Stimulated activated naive CD8-positive, alpha-beta T cell treated with anti-CD3 and anti-CD28 coated beads, Interleukin-15, Interleukin-2, amounts not matched to agents 100 ng/mL and 50 ng/mL, for 24 hours (primary cell): ENCODE measurements at regions not wholly inside any gene's neighbourhood (a gene's known extent, or its start where the extent isn't known, plus 50 kb on each side); places are given as distances from the start of the nearest gene placed in this dataset.

Experiments used
- H3K27ac Mint-ChIP-seq: one replicate; pipeline ENCODE4 v1.8.0; 2021; ENCODE audit warnings: mild to moderate bottlenecking, mixed read lengths
- H3K27me3 Mint-ChIP-seq: one replicate; pipeline ENCODE4 v1.8.0; 2021; ENCODE audit warnings: mixed read lengths
- H3K36me3 Mint-ChIP-seq: one replicate; pipeline ENCODE4 v1.8.0; 2021; ENCODE audit warnings: low read depth, mixed read lengths
- H3K4me1 Mint-ChIP-seq: one replicate; pipeline ENCODE4 v1.8.0; 2021; ENCODE audit warnings: low read depth, mixed read lengths
- H3K4me3 Mint-ChIP-seq: one replicate; pipeline ENCODE4 v1.8.0; 2021; ENCODE audit warnings: mild to moderate bottlenecking, mixed read lengths
- H3K9me3 Mint-ChIP-seq: one replicate; pipeline ENCODE4 v1.8.0; 2021; ENCODE audit warnings: mixed read lengths

DNA sequence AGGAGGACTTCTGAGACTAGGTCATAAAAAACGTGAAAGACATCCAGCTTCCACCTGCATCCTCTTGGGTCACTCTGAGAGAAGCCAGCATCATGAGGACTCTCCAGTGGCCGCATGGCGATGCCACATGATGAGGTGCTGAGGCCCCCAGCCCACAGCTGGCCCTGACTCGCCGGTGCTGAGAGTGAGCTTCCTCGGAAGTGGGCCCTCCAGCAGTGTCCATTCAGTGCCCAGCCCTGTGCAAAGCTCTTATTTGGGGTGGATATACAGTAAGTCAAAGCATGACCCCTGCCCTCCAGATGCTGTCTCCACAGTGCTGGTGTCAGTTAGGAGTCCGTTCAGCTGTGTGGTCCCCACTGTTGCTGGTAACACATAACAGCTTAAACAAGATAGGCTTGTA, 93.6 kb upstream of the CHST15 start:
- no peaks in the 10 kb centered on the region for H3K9me3 Mint-ChIP-seq
- no peaks in the 10 kb centered on the region for H3K4me1 Mint-ChIP-seq
- H3K27ac Mint-ChIP-seq: no peak overlapping the region
- H3K4me3 Mint-ChIP-seq: no peak overlapping the region
- H3K27me3 Mint-ChIP-seq: peaks cover 20% of the 10 kb centered on the region
- no peaks in the 10 kb centered on the region for H3K36me3 Mint-ChIP-seq

DNA sequence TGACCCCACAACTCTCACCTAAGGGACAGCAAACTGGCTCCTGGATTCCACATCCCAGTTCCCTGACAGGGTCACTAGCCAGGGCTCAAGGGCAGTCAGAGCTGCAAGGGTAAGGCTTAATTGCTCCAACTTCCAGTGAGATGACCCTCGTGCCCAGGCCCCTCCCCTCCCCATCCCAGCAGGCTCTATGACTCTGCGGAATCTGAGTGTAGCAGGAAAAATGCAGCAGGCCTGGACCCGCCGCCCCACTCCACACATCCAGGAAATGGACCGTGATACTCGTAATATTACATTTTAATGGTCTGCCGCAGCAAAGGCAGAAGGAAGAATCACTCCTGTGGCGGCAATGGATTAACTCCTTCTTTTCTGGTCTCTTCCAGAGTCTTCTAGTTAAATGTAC, 91.7 kb upstream of the CHST15 start:
- no peak overlapping the region for H3K4me3 Mint-ChIP-seq
- no peak overlapping the region for H3K27ac Mint-ChIP-seq
- no peaks in the 10 kb centered on the region for H3K9me3 Mint-ChIP-seq
- H3K4me1 Mint-ChIP-seq: peaks cover 7% of the 10 kb centered on the region
- H3K36me3 Mint-ChIP-seq: no peaks in the 10 kb centered on the region
- peaks cover 7% of the 10 kb centered on the region for H3K27me3 Mint-ChIP-seq

DNA sequence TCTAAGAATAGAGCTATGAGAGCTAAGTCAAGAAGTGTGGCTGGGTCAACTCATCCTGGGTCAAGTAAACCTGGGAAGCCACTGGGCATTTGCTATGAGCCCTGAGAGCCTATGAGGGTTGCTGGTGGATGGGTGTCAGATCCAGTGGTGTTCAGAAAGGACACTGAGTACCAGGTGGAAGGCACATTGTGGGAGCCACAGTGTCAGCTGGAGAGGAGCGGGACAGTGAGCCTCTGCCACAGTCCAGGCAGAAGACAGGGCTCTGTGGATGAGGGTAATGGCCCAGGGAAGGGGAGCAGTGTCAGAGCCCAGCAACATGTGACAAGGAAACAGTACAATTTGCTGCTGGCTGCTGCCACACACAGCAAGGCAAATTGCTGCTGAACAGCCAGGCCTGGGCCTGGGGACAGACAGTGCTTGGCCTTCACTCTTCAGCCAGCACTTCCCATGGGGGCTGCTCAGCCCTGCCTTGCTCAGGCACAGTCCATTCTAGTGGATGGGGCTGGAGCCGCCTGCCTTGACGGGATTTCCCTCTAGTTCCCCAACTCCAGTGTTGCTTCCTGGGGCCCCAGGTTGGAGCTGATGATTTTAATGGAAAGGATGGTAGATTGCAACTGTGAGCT, 90.9 kb upstream of the CHST15 start:
- Mint-ChIP-seq H3K4me1 (peaks cover 7% of the 10 kb centered on the region), H3K9me3 (no peaks in the 10 kb centered on the region), H3K27ac (peak overlapping the region; percentile 68), H3K36me3 (no peaks in the 10 kb centered on the region), H3K4me3 (no peak overlapping the region), H3K27me3 (peaks cover 7% of the 10 kb centered on the region)

DNA sequence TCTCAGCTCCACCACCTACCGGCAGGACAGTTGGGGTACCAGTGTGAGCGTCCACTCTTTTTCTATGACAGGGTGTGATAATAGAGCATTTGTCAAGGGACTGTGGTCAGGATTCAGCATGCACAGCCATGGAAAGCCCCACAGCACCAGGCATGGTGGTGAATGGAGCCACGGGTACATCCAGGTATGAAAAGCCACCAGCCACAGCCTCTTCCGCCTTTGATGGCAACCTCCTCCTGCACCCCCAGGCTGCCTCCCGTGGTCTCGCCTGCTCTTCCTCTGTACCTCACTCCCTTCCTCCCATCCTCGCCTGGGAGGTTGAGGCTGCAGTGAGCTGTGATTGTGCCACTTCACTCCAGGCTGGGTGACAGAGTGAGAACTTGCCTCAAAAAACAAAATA, 90.2 kb upstream of the CHST15 start:
- Mint-ChIP-seq H3K27me3 (peaks cover 3% of the 10 kb centered on the region), H3K9me3 (no peaks in the 10 kb centered on the region), H3K4me3 (no peak overlapping the region), H3K27ac (no peak overlapping the region), H3K36me3 (no peaks in the 10 kb centered on the region), H3K4me1 (peaks cover 7% of the 10 kb centered on the region)

DNA sequence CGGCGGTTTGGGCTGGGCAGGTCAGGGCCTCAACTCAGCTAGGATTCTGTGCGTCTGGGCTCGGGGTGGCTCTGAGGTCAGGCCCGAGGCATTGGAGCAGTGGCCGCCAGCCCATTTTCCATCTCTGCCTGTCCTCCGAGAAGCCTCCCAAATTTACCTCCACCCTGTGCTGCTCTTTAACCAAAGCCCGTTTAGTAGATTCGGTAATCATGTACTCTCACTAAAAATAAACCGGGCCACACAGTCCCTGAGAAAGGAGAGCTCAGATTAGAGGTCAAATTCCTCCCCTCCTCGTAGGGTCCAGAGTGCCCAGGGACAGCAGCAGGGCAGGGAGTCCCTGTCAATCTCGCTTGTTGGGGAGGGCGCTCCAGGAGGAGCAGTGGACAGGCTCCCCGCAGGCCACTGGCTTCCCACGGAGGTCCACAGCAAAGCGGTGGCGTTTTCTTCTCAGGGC, 88.7 kb upstream of the CHST15 start:
- no peak overlapping the region for H3K27ac Mint-ChIP-seq
- H3K9me3 Mint-ChIP-seq: no peaks in the 10 kb centered on the region
- no peaks in the 10 kb centered on the region for H3K36me3 Mint-ChIP-seq
- no peak overlapping the region for H3K4me3 Mint-ChIP-seq
- H3K4me1 Mint-ChIP-seq: peaks cover 7% of the 10 kb centered on the region
- peaks cover 3% of the 10 kb centered on the region for H3K27me3 Mint-ChIP-seq

DNA sequence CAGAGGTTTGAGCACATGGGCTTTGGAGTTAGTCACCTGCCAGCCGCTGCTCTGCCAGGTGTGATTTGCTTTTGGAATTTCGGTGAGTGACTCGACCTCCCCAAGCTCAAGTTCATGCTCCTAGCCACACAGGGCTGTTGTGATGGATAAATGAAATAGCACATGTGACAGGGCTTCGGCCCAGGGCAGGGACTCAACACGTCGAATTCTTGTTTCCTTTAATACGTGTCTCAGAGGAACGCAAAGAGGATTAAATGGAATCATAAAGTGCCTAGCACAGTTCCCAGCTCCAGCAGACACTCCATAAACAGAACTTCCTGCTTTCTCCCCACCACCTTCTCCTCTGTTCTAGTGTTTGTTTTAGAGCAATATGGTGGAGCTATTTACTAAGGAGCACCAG, 88.3 kb upstream of the CHST15 start:
- Mint-ChIP-seq H3K27ac (no peak overlapping the region), H3K9me3 (no peaks in the 10 kb centered on the region), H3K27me3 (peaks cover 3% of the 10 kb centered on the region)

DNA sequence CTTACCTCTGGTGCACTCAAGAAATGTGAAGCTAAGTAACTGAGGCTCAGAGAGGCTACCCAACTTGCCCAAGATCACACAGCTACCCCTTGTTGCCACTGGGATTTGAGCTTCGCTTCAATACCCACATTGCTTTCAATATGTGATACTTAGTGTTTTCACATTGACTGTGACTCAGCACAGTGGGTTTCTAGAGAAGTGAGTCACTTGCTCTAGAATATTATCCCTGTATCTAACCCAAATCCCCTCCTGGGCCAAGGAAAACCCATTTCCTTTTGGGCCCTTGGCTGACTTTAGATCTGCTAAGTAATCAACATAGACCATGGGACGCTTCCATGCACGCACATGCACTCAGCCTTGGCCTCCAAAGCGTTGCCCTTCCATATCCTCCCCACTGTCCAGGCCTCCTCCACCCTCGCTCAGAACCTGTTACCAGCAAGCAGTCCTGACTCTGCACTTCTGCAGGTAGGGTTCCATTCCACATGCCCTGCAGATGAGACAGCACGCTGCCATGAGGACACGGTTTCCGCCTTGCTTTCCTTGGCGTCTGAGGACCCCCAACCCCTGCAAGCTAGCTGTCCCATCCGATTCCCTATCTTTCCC, 87.7 kb upstream of the CHST15 start:
- Mint-ChIP-seq H3K27me3 (peaks cover 4% of the 10 kb centered on the region), H3K4me1 (peaks cover 8% of the 10 kb centered on the region), H3K36me3 (no peaks in the 10 kb centered on the region), H3K4me3 (no peak overlapping the region), H3K9me3 (no peaks in the 10 kb centered on the region), H3K27ac (no peak overlapping the region)

More for the DNA sequence above, 88.3 kb upstream of the CHST15 start:
- Mint-ChIP-seq H3K4me3 (no peak overlapping the region), H3K4me1 (peaks cover 7% of the 10 kb centered on the region), H3K36me3 (no peaks in the 10 kb centered on the region)

DNA sequence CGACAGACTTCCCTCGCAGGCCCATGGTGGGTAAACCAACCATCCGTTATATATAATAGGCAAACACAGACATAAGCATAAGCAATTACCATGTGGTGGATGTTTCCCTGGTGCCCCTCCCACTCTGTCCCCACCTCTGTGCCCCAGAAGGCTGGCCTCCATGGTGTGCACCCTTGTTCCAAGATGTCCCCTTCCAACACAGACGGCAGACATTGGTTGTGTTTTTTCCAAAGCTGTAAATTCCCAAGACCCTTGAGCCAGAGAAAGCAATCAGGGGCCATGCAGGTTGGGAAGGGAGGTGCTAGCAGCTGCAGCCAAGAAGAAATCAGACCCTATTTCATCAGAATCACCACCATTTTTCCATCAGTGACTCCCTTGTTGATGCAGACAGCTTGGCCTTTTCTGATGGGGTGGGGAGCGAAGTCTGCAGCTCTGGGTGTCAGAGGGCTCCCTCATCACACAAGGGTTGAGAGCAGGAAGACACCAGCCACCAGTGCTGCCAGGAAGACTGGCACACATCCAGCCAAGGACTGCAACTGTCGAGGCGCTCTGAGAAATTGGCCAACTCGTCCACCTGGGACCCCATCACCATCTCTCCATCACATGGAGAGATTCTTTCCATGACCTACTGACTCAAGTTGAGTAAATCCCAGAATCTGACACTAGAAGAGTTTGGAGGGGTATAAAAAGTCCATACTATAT, 86.8 kb upstream of the CHST15 start:
- Mint-ChIP-seq H3K4me3 (no peak overlapping the region), H3K27me3 (peaks cover 7% of the 10 kb centered on the region), H3K9me3 (no peaks in the 10 kb centered on the region), H3K36me3 (no peaks in the 10 kb centered on the region), H3K4me1 (peaks cover 12% of the 10 kb centered on the region), H3K27ac (no peak overlapping the region)

DNA sequence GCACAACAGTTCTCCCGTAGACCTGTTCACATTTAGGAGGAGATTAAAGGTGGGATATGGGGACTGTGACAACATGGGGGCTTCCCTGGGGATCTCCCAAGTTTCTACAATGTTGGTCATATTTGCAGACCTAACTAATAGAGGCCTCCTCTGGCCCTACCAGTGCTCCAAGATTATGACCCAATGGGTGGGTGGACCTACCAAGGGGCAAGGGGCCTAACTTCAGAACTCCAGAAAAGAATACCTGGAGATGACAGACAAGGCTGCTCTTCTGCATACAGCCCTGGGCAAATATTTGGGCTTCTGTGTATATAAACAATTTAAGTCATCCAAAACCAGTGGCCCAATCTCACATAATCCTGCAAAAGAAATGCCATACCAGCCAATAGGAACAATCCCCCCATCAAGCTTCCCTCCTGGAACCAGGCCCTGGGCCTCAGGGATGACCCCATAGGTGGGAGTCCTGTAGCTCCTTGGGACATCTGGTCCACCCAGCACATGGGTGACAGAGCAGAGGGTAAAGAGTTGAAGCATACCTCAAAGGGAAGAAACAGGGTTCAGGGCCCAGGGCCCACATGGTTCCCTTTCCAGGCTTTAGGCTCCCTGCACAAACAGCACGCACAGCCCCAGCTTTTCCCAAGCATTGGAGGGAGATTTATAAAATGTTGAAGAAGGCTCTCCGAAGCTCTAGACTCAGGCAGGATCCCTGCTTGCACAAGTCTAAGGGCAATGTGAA, 86.1 kb upstream of the CHST15 start:
- no peak overlapping the region for H3K27ac Mint-ChIP-seq
- H3K27me3 Mint-ChIP-seq: peaks cover 7% of the 10 kb centered on the region
- no peaks in the 10 kb centered on the region for H3K36me3 Mint-ChIP-seq
- H3K9me3 Mint-ChIP-seq: no peaks in the 10 kb centered on the region
- no peak overlapping the region for H3K4me3 Mint-ChIP-seq
- H3K4me1 Mint-ChIP-seq: peaks cover 12% of the 10 kb centered on the region

DNA sequence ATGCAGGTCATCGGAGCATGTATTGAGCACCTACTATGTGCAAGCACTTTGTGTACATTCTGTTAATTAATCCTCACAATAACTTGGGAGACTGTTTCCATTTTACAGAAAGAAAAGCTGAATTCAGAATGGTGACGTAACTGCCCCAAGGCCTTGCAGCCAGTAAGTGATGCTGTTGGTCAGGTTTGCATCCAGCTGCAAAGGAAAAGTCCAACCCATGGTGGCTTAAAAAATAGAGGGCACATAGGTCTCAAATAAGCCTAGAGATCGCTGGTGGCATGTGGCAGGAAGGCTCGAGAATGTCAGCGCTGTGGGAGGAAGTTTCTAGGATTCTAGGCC, 83.8 kb upstream of the CHST15 start:
- peaks cover 12% of the 10 kb centered on the region for H3K4me1 Mint-ChIP-seq

DNA sequence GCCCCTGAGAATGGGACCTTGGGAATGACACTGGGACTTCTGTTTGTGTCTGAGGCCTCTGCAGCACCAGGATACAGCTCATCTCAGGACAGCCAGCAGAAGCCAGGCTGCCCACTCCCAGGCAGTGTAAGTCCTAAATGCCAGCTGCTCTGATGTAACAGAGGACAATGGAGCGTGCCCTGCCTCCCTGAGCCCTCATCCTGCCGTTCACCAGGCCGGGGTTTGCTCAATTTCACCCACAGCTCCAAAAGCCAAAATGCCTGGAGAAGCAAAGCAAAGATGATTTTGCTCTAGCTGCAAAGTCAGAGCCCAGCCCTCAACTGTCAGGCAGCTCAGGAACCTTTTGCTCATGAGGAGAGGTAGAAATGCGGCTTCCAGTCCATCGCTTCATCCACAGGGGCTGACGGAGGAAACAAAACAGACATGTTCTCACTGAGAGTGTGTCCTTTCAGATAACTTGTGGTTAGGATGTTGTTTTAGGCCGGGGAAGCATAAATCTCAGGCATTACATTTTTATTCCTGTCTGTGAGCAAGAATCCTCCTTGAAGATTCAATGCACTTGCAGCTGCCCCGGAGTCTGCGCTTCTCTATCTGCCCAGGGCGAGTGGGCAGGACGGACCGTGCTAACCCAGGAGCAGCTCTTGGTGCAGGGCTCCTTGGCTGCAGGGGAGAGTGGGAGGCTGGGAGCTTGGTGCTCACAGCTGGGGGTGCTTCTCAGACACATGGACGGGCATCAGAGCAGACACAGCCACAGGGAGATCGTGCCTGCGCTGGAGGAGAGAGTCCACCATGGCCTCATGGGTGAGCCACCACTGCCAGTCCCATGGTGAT, 83.2 kb upstream of the CHST15 start:
- no peaks in the 10 kb centered on the region for H3K36me3 Mint-ChIP-seq
- peaks cover 4% of the 10 kb centered on the region for H3K27me3 Mint-ChIP-seq
- H3K4me3 Mint-ChIP-seq: no peak overlapping the region
- H3K9me3 Mint-ChIP-seq: no peaks in the 10 kb centered on the region
- no peak overlapping the region for H3K27ac Mint-ChIP-seq
- peaks cover 12% of the 10 kb centered on the region for H3K4me1 Mint-ChIP-seq

More for the DNA sequence above, 83.8 kb upstream of the CHST15 start:
- Mint-ChIP-seq H3K9me3 (no peaks in the 10 kb centered on the region), H3K4me3 (no peak overlapping the region), H3K27ac (no peak overlapping the region), H3K36me3 (no peaks in the 10 kb centered on the region), H3K27me3 (peaks cover 4% of the 10 kb centered on the region)

DNA sequence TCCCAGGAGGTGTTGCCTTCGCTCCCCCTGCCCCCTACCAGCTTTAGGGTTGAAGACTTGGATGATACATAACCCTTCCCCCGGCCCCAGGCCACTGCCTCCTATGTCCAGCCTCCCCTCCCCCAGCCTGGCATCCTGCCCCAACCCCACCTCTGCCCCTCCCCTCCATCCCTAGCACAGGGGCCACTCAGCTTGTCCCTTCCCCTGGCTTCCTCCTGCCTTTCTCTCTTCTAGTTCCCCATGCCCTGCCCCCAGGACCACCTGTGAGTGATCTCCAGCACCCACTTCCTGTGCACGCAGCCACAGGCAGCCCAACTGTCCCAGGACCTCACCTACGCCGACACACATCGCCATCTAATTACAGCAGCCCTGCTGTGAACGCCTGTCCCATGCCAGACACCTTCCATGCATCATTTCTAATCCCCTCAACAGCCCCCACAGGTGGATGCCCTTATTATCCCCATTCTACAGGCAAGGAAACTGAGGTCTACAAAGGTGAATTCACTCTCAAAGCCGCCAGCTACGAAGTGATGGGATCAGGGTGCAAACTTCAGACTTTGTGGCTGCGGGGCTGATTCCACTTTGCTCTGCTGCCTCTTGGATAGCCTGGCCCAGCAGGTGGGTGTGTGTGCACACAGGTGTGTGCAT, 82.4 kb upstream of the CHST15 start:
- H3K4me1 Mint-ChIP-seq: peaks cover 7% of the 10 kb centered on the region
- no peaks in the 10 kb centered on the region for H3K36me3 Mint-ChIP-seq
- H3K27ac Mint-ChIP-seq: peak overlapping the region; percentile 34
- H3K4me3 Mint-ChIP-seq: no peak overlapping the region
- H3K9me3 Mint-ChIP-seq: no peaks in the 10 kb centered on the region
- H3K27me3 Mint-ChIP-seq: peaks cover 4% of the 10 kb centered on the region

DNA sequence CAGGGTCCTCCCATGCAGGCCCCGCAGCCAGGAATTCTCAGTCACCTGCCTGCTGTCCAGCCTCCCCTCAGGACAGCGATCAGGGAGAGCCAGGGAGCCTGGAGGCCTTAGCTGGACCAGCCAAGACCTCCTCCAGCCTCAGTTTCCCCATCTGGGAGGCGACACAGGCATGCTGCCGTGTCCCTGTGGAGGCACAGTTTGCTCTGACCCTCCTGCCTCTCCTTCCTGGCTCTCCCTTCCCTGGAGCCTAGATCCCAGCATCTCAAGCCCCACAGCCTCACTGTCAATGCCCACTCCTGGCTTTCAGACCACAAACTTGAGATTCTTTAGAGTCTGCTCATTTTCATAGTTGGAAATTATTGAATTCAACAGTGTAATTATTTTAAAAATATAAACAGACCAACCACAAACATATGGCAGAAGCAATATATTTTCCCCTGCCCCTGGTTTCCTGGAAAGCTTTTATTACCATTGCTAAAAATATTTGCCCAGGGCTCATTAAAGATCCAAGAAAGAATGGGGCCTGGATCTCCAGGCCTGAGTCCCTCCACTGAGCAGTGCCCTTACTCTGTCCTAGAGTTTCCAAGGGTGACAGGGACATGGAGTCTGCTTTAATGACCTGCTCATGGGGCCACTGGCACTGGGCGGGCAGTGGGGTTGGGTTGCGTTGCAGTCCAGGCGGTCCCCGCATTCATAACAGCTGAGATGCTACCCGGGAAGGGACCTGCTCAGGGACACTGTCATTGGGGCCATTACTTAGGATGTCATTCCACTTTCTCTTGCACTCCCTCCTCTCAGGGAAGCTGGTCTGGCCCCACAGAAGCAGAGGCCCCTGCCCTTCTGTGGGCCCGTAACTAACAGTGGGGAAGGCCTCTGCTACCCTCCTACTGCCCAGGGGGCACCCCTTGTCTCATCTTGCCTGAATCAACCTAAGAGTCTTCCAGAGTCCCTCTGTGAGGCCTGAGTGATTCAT, 81.6 kb upstream of the CHST15 start:
- no peaks in the 10 kb centered on the region for H3K9me3 Mint-ChIP-seq
- peaks cover 4% of the 10 kb centered on the region for H3K27me3 Mint-ChIP-seq
- H3K4me3 Mint-ChIP-seq: no peak overlapping the region
- H3K4me1 Mint-ChIP-seq: peaks cover 5% of the 10 kb centered on the region
- H3K36me3 Mint-ChIP-seq: no peaks in the 10 kb centered on the region
- H3K27ac Mint-ChIP-seq: no peak overlapping the region
